HEK293 (cell line): ENCODE measurements at regions not wholly inside any gene's neighbourhood (a gene's known extent, or its start where the extent isn't known, plus 50 kb on each side); places are given as distances from the start of the nearest gene placed in this dataset.

Source experiments
- CTCF ChIA-PET: fragments of 350-600 bp; formaldehyde crosslinking; extraction: SDS; loops from one replicate; lab custom pipeline; 2021; ENCODE audit warnings: antibody characterized with exemption; lab: Yijun Ruan, JAX
- POLR2A ChIA-PET: fragments of 300-600 bp; formaldehyde crosslinking; extraction: SDS; loops from one replicate; lab custom pipeline; 2020; ENCODE audit warnings: antibody characterized with exemption, inconsistent platforms; lab: Yijun Ruan, JAX
- H3K27ac ChIP-seq: fragments of 200-500 bp; sonication (Bioruptor generic); 2 replicates; pipeline ENCODE4 v1.5.1; 2014; ENCODE audit warnings: low read depth, low read length, control low read depth, inconsistent platforms; ENCODE audit errors: extremely low read depth
- H3K36me3 ChIP-seq, 2 experiments: fragments of 200-500 bp in 1 of 2; sonication (Bioruptor generic) in 1 of 2; 1 replicate in 1 of 2; 2 replicates in 1 of 2; pipeline ENCODE4 v1.5.1; 2014 to 2017; ENCODE audit warnings: inconsistent platforms in 2 of 2, low read length in 2 of 2; ENCODE audit not compliant: control insufficient read depth in 2 of 2, insufficient read depth in 1 of 2
- H3K4me1 ChIP-seq: fragments of 200-500 bp; sonication (Bioruptor generic); 2 replicates; pipeline ENCODE4 v1.5.1; 2014; ENCODE audit warnings: mild to moderate bottlenecking, low read length, inconsistent platforms; ENCODE audit not compliant: control insufficient read depth, insufficient read depth
- H3K4me3 ChIP-seq: 2 replicates; pipeline ENCODE4 v1.5.1; 2011; ENCODE audit warnings: low read depth, mild to moderate bottlenecking, control low read depth, low read length, moderate library complexity
- H3K9me3 ChIP-seq: fragments of 200-500 bp; sonication (Bioruptor generic); 2 replicates; pipeline ENCODE4 v1.5.1; 2014; ENCODE audit warnings: low read depth, low read length, inconsistent platforms; ENCODE audit not compliant: control insufficient read depth, insufficient read depth
- BCL6B ChIP-seq: fragments of 450-650 bp; formaldehyde crosslinking; IDR thresholded peaks from 2 replicates; pipeline ENCODE4 v1.5.1; 2017; ENCODE audit warnings: missing biosample characterization, missing genetic modification characterization
- PRDM2 ChIP-seq: fragments of 450-650 bp; formaldehyde crosslinking; IDR thresholded peaks from 2 replicates; pipeline ENCODE4 v1.5.1; 2016; ENCODE audit warnings: missing biosample characterization, missing genetic modification characterization, borderline replicate concordance
- PRDM4 ChIP-seq: fragments of 450-650 bp; formaldehyde crosslinking; IDR thresholded peaks from 2 replicates; pipeline ENCODE4 v1.5.1; 2017; ENCODE audit warnings: missing biosample characterization, missing genetic modification characterization
- ZBTB7A ChIP-seq: fragments of 450-650 bp; formaldehyde crosslinking; IDR thresholded peaks from 2 replicates; pipeline ENCODE4 v1.5.1; 2016; ENCODE audit warnings: low read depth, missing biosample characterization, missing genetic modification characterization
- ZNF10 ChIP-seq: fragments of 450-650 bp; formaldehyde crosslinking; IDR thresholded peaks from 2 replicates; pipeline ENCODE4 v1.5.1; 2017; ENCODE audit warnings: missing biosample characterization, missing genetic modification characterization
- ZNF223 ChIP-seq: fragments of 450-650 bp; formaldehyde crosslinking; IDR thresholded peaks from 2 replicates; pipeline ENCODE4 v1.5.1; 2016; ENCODE audit warnings: missing biosample characterization, missing genetic modification characterization
- ZNF555 ChIP-seq: fragments of 450-650 bp; formaldehyde crosslinking; conservative IDR thresholded peaks from 2 replicates; pipeline ENCODE4 v1.5.1; 2017; ENCODE audit warnings: missing biosample characterization, mild to moderate bottlenecking, missing genetic modification characterization, inconsistent platforms
- ZNF629 ChIP-seq: fragments of 450-650 bp; formaldehyde crosslinking; IDR thresholded peaks from 2 replicates; pipeline ENCODE4 v1.5.1; 2017; ENCODE audit warnings: missing biosample characterization, missing genetic modification characterization
- ZNF654 ChIP-seq: fragments of 450-650 bp; formaldehyde crosslinking; IDR thresholded peaks from 2 replicates; pipeline ENCODE4 v1.5.1; 2016; ENCODE audit warnings: low read depth, missing biosample characterization, missing genetic modification characterization
- ZSCAN30 ChIP-seq: fragments of 450-650 bp; IDR thresholded peaks from 2 replicates; pipeline ENCODE4 v1.5.1; 2018; ENCODE audit warnings: missing biosample characterization, mild to moderate bottlenecking, missing genetic modification characterization, moderate library complexity

GRCh38 chr5:92179651-92180050 is 796.5 kb upstream of the ARRDC3 start (continued):
- TF ChIP-seq ZSCAN30 (tag by site-specific recombination) (no peak), BCL6B (tag by site-specific recombination) (no peak), PRDM4 (tag by site-specific recombination) (no peak), ZNF555 (tag by site-specific recombination) (no peak), PRDM2 (tag by site-specific recombination) (no peak)

GRCh38 chr5:92177926-92178487 is 794.9 kb upstream of the ARRDC3 start:
- TF ChIP-seq ZNF10 = peak; percentile 62; the same call in 1 of the 2 replicates
- TF ChIP-seq ZNF223 = no peak
- POLR2A ChIA-PET = no interaction called here

GRCh38 chr5:92163906-92164305 is 780.8 kb upstream of the ARRDC3 start:
- TF ChIP-seq ZNF654 (tag by site-specific recombination) = no peak
- TF ChIP-seq ZBTB7A (tag by site-specific recombination) = no peak
- no peak for TF ChIP-seq ZNF629 (tag by site-specific recombination)
- TF ChIP-seq, all 188 proteins: peak for 0
- Histone ChIP-seq H3K4me3 (no peak overlapping the region), H3K9me3 (no peaks in the 10 kb centered on the region), H3K27ac (no peak overlapping the region), H3K4me1 (no peaks in the 10 kb centered on the region), H3K36me3 (no peaks in the 10 kb centered on the region)
- CTCF ChIA-PET = no interaction called here
- POLR2A ChIA-PET = no interaction called here

More at GRCh38 chr5:92177926-92178487, 794.9 kb upstream of the ARRDC3 start:
- H3K36me3 ChIP-seq = no peaks in the 10 kb centered on the region
- no peaks in the 10 kb centered on the region for H3K4me1 ChIP-seq
- H3K27ac ChIP-seq = no peak overlapping the region
- no peaks in the 10 kb centered on the region for H3K9me3 ChIP-seq
- CTCF ChIA-PET = no interaction called here
- H3K4me3 ChIP-seq = no peak overlapping the region
